ENCODE measurements at regions not wholly inside any gene's neighbourhood (a gene's known extent, or its start where the extent isn't known, plus 50 kb on each side); places are given as distances from the start of the nearest gene placed in this dataset.
"Not testable (repeated sequence)": the region's sequence is repeated elsewhere in the genome, so short reads cannot be mapped to it uniquely, and the experiment has no call there.

DNA sequence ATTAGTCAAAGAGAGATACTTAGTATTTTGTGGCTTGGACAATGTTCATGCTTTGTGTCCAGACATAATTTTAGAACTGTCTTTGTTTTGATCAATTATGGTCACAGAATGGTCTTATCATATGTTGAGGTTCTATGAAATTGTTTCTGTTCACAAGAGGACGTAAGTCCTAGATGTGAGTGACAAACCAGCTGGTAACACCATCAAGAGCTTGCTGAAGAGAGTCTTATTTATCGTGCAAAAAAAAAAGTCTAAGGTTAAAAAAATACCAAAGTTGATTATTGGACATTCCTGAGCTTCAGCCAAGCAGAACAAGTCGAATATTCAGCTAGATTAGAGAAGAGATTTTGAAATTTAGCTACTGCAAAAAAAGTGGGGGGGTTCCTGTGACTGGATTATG lies 495.9 kb upstream of the NAALADL2 start:
- TF ChIP-seq, protein P1, sequence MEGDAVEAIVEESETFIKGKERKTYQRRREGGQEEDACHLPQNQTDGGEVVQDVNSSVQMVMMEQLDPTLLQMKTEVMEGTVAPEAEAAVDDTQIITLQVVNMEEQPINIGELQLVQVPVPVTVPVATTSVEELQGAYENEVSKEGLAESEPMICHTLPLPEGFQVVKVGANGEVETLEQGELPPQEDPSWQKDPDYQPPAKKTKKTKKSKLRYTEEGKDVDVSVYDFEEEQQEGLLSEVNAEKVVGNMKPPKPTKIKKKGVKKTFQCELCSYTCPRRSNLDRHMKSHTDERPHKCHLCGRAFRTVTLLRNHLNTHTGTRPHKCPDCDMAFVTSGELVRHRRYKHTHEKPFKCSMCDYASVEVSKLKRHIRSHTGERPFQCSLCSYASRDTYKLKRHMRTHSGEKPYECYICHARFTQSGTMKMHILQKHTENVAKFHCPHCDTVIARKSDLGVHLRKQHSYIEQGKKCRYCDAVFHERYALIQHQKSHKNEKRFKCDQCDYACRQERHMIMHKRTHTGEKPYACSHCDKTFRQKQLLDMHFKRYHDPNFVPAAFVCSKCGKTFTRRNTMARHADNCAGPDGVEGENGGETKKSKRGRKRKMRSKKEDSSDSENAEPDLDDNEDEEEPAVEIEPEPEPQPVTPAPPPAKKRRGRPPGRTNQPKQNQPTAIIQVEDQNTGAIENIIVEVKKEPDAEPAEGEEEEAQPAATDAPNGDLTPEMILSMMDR (conservative IDR thresholded peaks at IDR 0.05; ENCODE audit: low read depth, low read length), result no peak
- peak; percentile 36 for DNase-seq (ENCODE audit: low read depth)
- H3K4me3 ChIP-seq (ENCODE audit: low read length), result no peak overlapping the region

GRCh38 chr3:174365796-174366195 lies 493.3 kb upstream of the NAALADL2 start:
- TF ChIP-seq, protein P1 (conservative IDR thresholded peaks at IDR 0.05; ENCODE audit: low read depth, low read length), result no peak
- no peak overlapping the region for H3K4me3 ChIP-seq (ENCODE audit: low read length)
- DNase-seq (ENCODE audit: low read depth), result no peak

DNA sequence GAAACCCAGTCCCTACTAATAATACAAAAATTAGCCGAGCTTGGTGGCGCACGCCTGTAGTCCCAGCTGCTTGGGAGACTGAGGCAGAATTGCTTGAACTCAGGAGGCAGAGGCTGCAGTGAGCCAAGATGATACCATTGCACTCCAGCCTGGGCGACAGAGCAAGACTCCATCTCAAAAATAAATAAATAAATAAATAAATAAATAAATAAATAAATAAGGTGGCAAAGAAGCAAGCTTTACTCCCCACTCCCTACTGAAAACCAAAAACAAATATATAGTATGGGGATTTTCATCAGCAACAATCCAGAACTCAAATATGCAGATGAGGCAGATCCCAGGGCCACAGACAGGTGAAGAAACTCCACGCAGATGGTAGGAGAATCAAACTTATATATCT lies 492.2 kb upstream of the NAALADL2 start:
- H3K4me3 ChIP-seq (ENCODE audit: low read length); DNase-seq (ENCODE audit: low read depth): not testable (repeated sequence)

DNA sequence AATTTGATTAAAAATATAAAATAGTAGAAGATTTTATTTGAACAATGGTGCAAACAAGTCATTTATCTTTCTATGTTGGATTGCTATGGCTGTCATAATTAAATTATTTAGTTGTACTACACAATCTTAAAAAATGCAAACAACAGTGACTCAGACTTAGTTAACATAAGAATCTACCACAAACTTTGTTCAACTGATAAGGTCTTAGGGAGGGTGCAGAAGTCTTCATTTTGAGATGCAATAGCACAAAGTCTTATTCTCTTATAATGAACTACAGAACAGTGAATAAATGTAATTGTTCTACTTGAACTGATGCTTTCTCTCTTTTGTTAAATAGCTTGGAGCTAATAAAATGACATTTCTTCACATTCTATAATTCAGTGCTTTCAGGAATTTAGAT lies 482.8 kb upstream of the NAALADL2 start:
- TF ChIP-seq, protein P1 (conservative IDR thresholded peaks at IDR 0.05; ENCODE audit: low read depth, low read length), result no peak
- no peak for DNase-seq (ENCODE audit: low read depth)
- no peak overlapping the region for H3K4me3 ChIP-seq (ENCODE audit: low read length)

GRCh38 chr3:174377096-174377495 lies 482.0 kb upstream of the NAALADL2 start:
- H3K4me3 ChIP-seq (ENCODE audit: low read length), result no peak overlapping the region
- TF ChIP-seq, protein P1 (conservative IDR thresholded peaks at IDR 0.05; ENCODE audit: low read depth, low read length), result no peak

GRCh38 chr3:174377684-174378083 lies 481.4 kb upstream of the NAALADL2 start:
- no peak for DNase-seq (ENCODE audit: low read depth)
- TF ChIP-seq, protein P1 (conservative IDR thresholded peaks at IDR 0.05; ENCODE audit: low read depth, low read length), result no peak
- H3K4me3 ChIP-seq (ENCODE audit: low read length), result no peak overlapping the region

More at GRCh38 chr3:174377096-174377495, 482.0 kb upstream of the NAALADL2 start:
- DNase-seq (ENCODE audit: low read depth), result no peak

GRCh38 chr3:174382878-174383277 lies 476.3 kb upstream of the NAALADL2 start:
- no peak overlapping the region for H3K4me3 ChIP-seq (ENCODE audit: low read length)
- TF ChIP-seq, protein P1 (conservative IDR thresholded peaks at IDR 0.05; ENCODE audit: low read depth, low read length), result no peak
- no peak for DNase-seq (ENCODE audit: low read depth)

GRCh38 chr3:174387736-174388135 lies 471.4 kb upstream of the NAALADL2 start:
- H3K4me3 ChIP-seq (ENCODE audit: low read length), result no peak overlapping the region
- TF ChIP-seq, protein P1 (conservative IDR thresholded peaks at IDR 0.05; ENCODE audit: low read depth, low read length), result no peak
- DNase-seq (ENCODE audit: low read depth), result no peak

Data from retinal pigment epithelial cell (primary cell).